H9 (cell line): ENCODE measurements at regions not wholly inside any gene's neighbourhood (a gene's known extent, or its start where the extent isn't known, plus 50 kb on each side); places are given as distances from the start of the nearest gene placed in this dataset.

ENCODE experiments used
- DNase-seq: peaks from one replicate; pipeline ENCODE4 v3.0.0-alpha.2; 2017
- H2AFZ ChIP-seq: one replicate; pipeline ENCODE4 v1.6.1; 2013; ENCODE audit warnings: mild to moderate bottlenecking, low read length, control low read depth, moderate library complexity
- H2AK5ac ChIP-seq: 2 replicates; pipeline ENCODE4 v1.6.1; 2013; ENCODE audit warnings: low read length, control low read depth, mixed read lengths; ENCODE audit not compliant: insufficient read length
- H2BK120ac ChIP-seq: one replicate; pipeline ENCODE4 v1.6.1; 2013; ENCODE audit warnings: low read depth, mild to moderate bottlenecking, low read length, control low read depth, inconsistent platforms; ENCODE audit not compliant: poor library complexity, severe bottlenecking
- H2BK12ac ChIP-seq: 2 replicates; pipeline ENCODE4 v1.6.1; 2013; ENCODE audit warnings: low read length, control low read depth, mixed read lengths, low read depth; ENCODE audit not compliant: insufficient read length
- H2BK15ac ChIP-seq: 2 replicates; pipeline ENCODE4 v1.6.1; 2013; ENCODE audit warnings: low read depth, low read length, control low read depth
- H2BK20ac ChIP-seq: one replicate; pipeline ENCODE4 v1.6.1; 2013; ENCODE audit warnings: low read depth, mild to moderate bottlenecking, low read length, control low read depth, inconsistent platforms; ENCODE audit not compliant: poor library complexity, severe bottlenecking
- H2BK5ac ChIP-seq: 2 replicates; pipeline ENCODE4 v1.6.1; 2013; ENCODE audit warnings: low read length, control low read depth, mixed read lengths; ENCODE audit not compliant: insufficient read length
- H3K14ac ChIP-seq: 2 replicates; pipeline ENCODE4 v1.6.1; 2013; ENCODE audit warnings: low read length, control low read depth; ENCODE audit not compliant: insufficient read depth
- H3K18ac ChIP-seq: 2 replicates; pipeline ENCODE4 v1.6.1; 2013; ENCODE audit warnings: low read depth, mild to moderate bottlenecking, mixed read lengths, low read length, control low read depth; ENCODE audit not compliant: insufficient read length
- H3K23ac ChIP-seq: 2 replicates; pipeline ENCODE4 v1.6.1; 2013; ENCODE audit warnings: low read length, control low read depth, mixed read lengths, low read depth; ENCODE audit not compliant: insufficient read length
- H3K23me2 ChIP-seq: 2 replicates; pipeline ENCODE4 v1.6.1; 2013; ENCODE audit warnings: low read depth, mild to moderate bottlenecking, mixed read lengths, low read length, control low read depth; ENCODE audit not compliant: insufficient read length, poor library complexity, severe bottlenecking
- H3K27ac ChIP-seq: 2 replicates; pipeline ENCODE4 v1.5.1; 2013; ENCODE audit warnings: low read length, control low read depth, mixed read lengths, low read depth; ENCODE audit not compliant: insufficient read length
- H3K27me3 ChIP-seq: 2 replicates; pipeline ENCODE4 v1.6.1; 2013; ENCODE audit warnings: low read length, control low read depth, inconsistent platforms; ENCODE audit not compliant: insufficient read depth
- H3K4ac ChIP-seq: 2 replicates; pipeline ENCODE4 v1.6.1; 2013; ENCODE audit warnings: low read depth, mild to moderate bottlenecking, control low read depth, inconsistent platforms, low read length, moderate library complexity
- H3K4me1 ChIP-seq: 2 replicates; pipeline ENCODE4 v1.6.1; 2013; ENCODE audit warnings: low read length, control low read depth, inconsistent platforms; ENCODE audit not compliant: insufficient read depth
- H3K4me2 ChIP-seq: 2 replicates; pipeline ENCODE4 v1.6.1; 2013; ENCODE audit warnings: low read length, control low read depth, mixed read lengths; ENCODE audit not compliant: insufficient read length, insufficient read depth
- H3K56ac ChIP-seq: 2 replicates; pipeline ENCODE4 v1.6.1; 2013; ENCODE audit warnings: low read depth, mild to moderate bottlenecking, mixed read lengths, low read length, control low read depth; ENCODE audit not compliant: insufficient read length
- H3K79me1 ChIP-seq: 2 replicates; pipeline ENCODE4 v1.6.1; 2013; ENCODE audit warnings: low read depth, mild to moderate bottlenecking, moderate library complexity, low read length, control low read depth, inconsistent platforms; ENCODE audit not compliant: insufficient read depth, poor library complexity, severe bottlenecking
- H3K79me2 ChIP-seq: 2 replicates; pipeline ENCODE4 v1.6.1; 2013; ENCODE audit warnings: low read length, control low read depth, inconsistent platforms; ENCODE audit not compliant: insufficient read depth
- H3K9ac ChIP-seq: 2 replicates; pipeline ENCODE4 v1.6.1; 2013; ENCODE audit warnings: low read length, control low read depth, mixed read lengths; ENCODE audit not compliant: insufficient read length; ENCODE audit errors: extremely low read depth
- H3K9me3 ChIP-seq: one replicate; pipeline ENCODE4 v1.6.1; 2013; ENCODE audit warnings: low read depth, low read length, inconsistent platforms; ENCODE audit not compliant: control insufficient read depth
- H3T11ph ChIP-seq: one replicate; pipeline ENCODE4 v1.6.1; 2013; ENCODE audit warnings: mild to moderate bottlenecking, low read length, control low read depth, inconsistent platforms
- H4K20me1 ChIP-seq: one replicate; pipeline ENCODE4 v1.6.1; 2013; ENCODE audit not compliant: control insufficient read depth, insufficient read length, insufficient read depth
- H4K5ac ChIP-seq: 2 replicates; pipeline ENCODE4 v1.6.1; 2013; ENCODE audit warnings: low read depth, mild to moderate bottlenecking, mixed read lengths, low read length, control low read depth; ENCODE audit not compliant: insufficient read length
- H4K8ac ChIP-seq: replicated peaks from 2 replicates; pipeline ENCODE4 v1.6.1; 2013; ENCODE audit warnings: low read length, control low read depth, mixed read lengths, low read depth; ENCODE audit not compliant: insufficient read length
- H4K91ac ChIP-seq: 2 replicates; pipeline ENCODE4 v1.6.1; 2013; ENCODE audit warnings: low read depth, mild to moderate bottlenecking, moderate library complexity, mixed read lengths, low read length, control low read depth; ENCODE audit not compliant: insufficient read length
- H3K27ac Mint-ChIP-seq, 3 experiments: 2 replicates in 2 of 3; 3 replicates in 1 of 3; pipeline ENCODE4 v1.8.0; 2020 to 2021; ENCODE audit warnings: mixed read lengths in 3 of 3, mild to moderate bottlenecking in 1 of 3, moderate library complexity in 1 of 3
- H3K27me3 Mint-ChIP-seq: 2 replicates; pipeline ENCODE4 v1.8.0; 2021; ENCODE audit warnings: low read depth, mild to moderate bottlenecking, moderate library complexity, mixed read lengths
- H3K36me3 Mint-ChIP-seq, 3 experiments: 2 replicates in 2 of 3; 3 replicates in 1 of 3; pipeline ENCODE4 v1.8.0; 2020 to 2021; ENCODE audit warnings: low read depth in 3 of 3, mixed read lengths in 3 of 3; ENCODE audit not compliant: insufficient read depth in 1 of 3
- H3K4me1 Mint-ChIP-seq, 2 experiments: 2 replicates each; pipeline ENCODE4 v1.8.0; 2020; ENCODE audit warnings: mixed read lengths in 2 of 2
- H3K4me3 Mint-ChIP-seq, 2 experiments: 2 replicates in 1 of 2; 3 replicates in 1 of 2; pipeline ENCODE4 v1.8.0; 2020 to 2021; ENCODE audit warnings: mild to moderate bottlenecking in 2 of 2, mixed read lengths in 2 of 2, moderate library complexity in 1 of 2
- H3K9me3 Mint-ChIP-seq, 2 experiments: 2 replicates in 1 of 2; 3 replicates in 1 of 2; pipeline ENCODE4 v1.8.0; 2020; ENCODE audit warnings: mild to moderate bottlenecking in 2 of 2, mixed read lengths in 2 of 2, moderate library complexity in 1 of 2
- CTCF ChIP-seq: fragments of 200-600 bp; sonication (generic); conservative IDR thresholded peaks from 3 replicates; pipeline ENCODE4 v1.8.0; 2021; ENCODE audit warnings: antibody characterized with exemption, mild to moderate bottlenecking
- WGBS: extraction: QIAGEN DNeasy Blood & Tissue Kit; methylation state at CpG from one replicate; pipeline ENCODE4 v1.1.7; 2013; ENCODE audit warnings: missing lambda C conversion rate, low lambda C conversion rate, mixed read lengths; ENCODE audit not compliant: insufficient read length; ENCODE audit errors: extremely low coverage; 5-methylcytosine and 5-hydroxymethylcytosine counted together

GRCh38 chr15:95726891-95727290, 603.6 kb upstream of the NR2F2 start:
- no peak overlapping the region for H2AK5ac ChIP-seq
- H4K91ac ChIP-seq = no peak overlapping the region
- Mint-ChIP-seq H3K9me3 (no peaks in the 10 kb centered on the region; a peak in 1 of 5 replicates), H3K36me3 (no peaks in the 10 kb centered on the region), H3K4me3 (no peak overlapping the region), H3K27me3 (no peaks in the 10 kb centered on the region; the same call in 1 of the 2 replicates), H3K27ac (peak overlapping the region in 1 of 3 experiments; percentile 77; a peak in 1 of 7 replicates), H3K4me1 (no peaks in the 10 kb centered on the region)
- no peak overlapping the region for H3K4me2 ChIP-seq
- no peaks in the 10 kb centered on the region for H3K9me3 ChIP-seq
- no peaks in the 10 kb centered on the region for H3K4me1 ChIP-seq
- no peak overlapping the region for H3K56ac ChIP-seq
- H4K8ac ChIP-seq = no peak overlapping the region
- H3K18ac ChIP-seq = no peak overlapping the region
- DNase-seq = no peak
- TF ChIP-seq CTCF = no peak
- no peak overlapping the region for H2AFZ ChIP-seq
- H3K79me1 ChIP-seq = no peaks in the 10 kb centered on the region
- H3K9ac ChIP-seq = no peak overlapping the region
- H3K23me2 ChIP-seq = no peaks in the 10 kb centered on the region
- H2BK20ac ChIP-seq = no peak overlapping the region
- no peaks in the 10 kb centered on the region for H4K20me1 ChIP-seq
- H3K79me2 ChIP-seq = no peaks in the 10 kb centered on the region
- H2BK15ac ChIP-seq = no peak overlapping the region
- no peak overlapping the region for H2BK12ac ChIP-seq
- no peak overlapping the region for H2BK120ac ChIP-seq
- no peak overlapping the region for H3T11ph ChIP-seq
- no peaks in the 10 kb centered on the region for H3K27me3 ChIP-seq
- no peak overlapping the region for H3K4ac ChIP-seq
- no CpG with 5 or more reads among the region's 4 CpGs for WGBS
- no peak overlapping the region for H3K23ac ChIP-seq
- H4K5ac ChIP-seq = no peak overlapping the region
- H3K14ac ChIP-seq = no peak overlapping the region
- no peak overlapping the region for H2BK5ac ChIP-seq
- H3K27ac ChIP-seq = no peak overlapping the region
